Smooth muscle cell (in vitro differentiated cells): ENCODE measurements at regions not wholly inside any gene's neighbourhood (a gene's known extent, or its start where the extent isn't known, plus 50 kb on each side); places are given as distances from the start of the nearest gene placed in this dataset.

Experiments
- DNase-seq: peaks from one replicate; lab custom pipeline; 2025; ENCODE audit not compliant: unreplicated experiment; lab: John Stamatoyannopoulos, UW
- H2AFZ ChIP-seq: fragments of 200-600 bp; sonication (generic); 2 replicates; pipeline ENCODE4 v1.6.0; 2016; ENCODE audit warnings: antibody characterized with exemption, low read depth, mild to moderate bottlenecking
- H3F3A ChIP-seq: fragments of 200-600 bp; sonication (generic); 2 replicates; pipeline ENCODE4 v1.6.0; 2017; ENCODE audit warnings: antibody characterized with exemption, low read depth
- H3K27ac ChIP-seq: fragments of 200-600 bp; sonication (generic); 2 replicates; pipeline ENCODE4 v1.5.1; 2016; ENCODE audit warnings: low read depth, mild to moderate bottlenecking
- H3K27me3 ChIP-seq: fragments of 200-600 bp; sonication (generic); 2 replicates; pipeline ENCODE4 v1.6.1; 2016; ENCODE audit warnings: low read depth, mild to moderate bottlenecking
- H3K36me3 ChIP-seq: fragments of 200-600 bp; sonication (generic); 2 replicates; pipeline ENCODE4 v1.5.1; 2016; ENCODE audit warnings: low read depth
- H3K4me1 ChIP-seq: fragments of 200-600 bp; sonication (generic); 2 replicates; pipeline ENCODE4 v1.5.1; 2016; ENCODE audit warnings: low read depth
- H3K4me2 ChIP-seq: fragments of 200-600 bp; sonication (generic); 2 replicates; pipeline ENCODE4 v1.6.0; 2016; ENCODE audit warnings: mild to moderate bottlenecking
- H3K4me3 ChIP-seq: fragments of 200-600 bp; sonication (generic); 2 replicates; pipeline ENCODE4 v1.5.1; 2016; ENCODE audit warnings: mild to moderate bottlenecking
- H3K79me2 ChIP-seq: fragments of 200-600 bp; sonication (generic); 2 replicates; pipeline ENCODE4 v1.6.0; 2016; ENCODE audit warnings: low read depth, mild to moderate bottlenecking
- H3K9ac ChIP-seq: fragments of 200-600 bp; sonication (generic); 2 replicates; pipeline ENCODE4 v1.6.0; 2016; ENCODE audit warnings: low read depth
- H3K9me3 ChIP-seq: fragments of 200-600 bp; sonication (generic); replicated peaks from 2 replicates; pipeline ENCODE4 v1.5.1; 2016; ENCODE audit warnings: low read depth
- H4K20me1 ChIP-seq: fragments of 200-600 bp; sonication (generic); 2 replicates; pipeline ENCODE4 v1.6.0; 2016; ENCODE audit warnings: low read depth
- CTCF ChIP-seq: fragments of 200-600 bp; sonication (generic); IDR thresholded peaks from 2 replicates; pipeline ENCODE4 v1.5.1; 2017; ENCODE audit warnings: borderline replicate concordance, mild to moderate bottlenecking, antibody characterized with exemption; ENCODE audit not compliant: insufficient read depth, poor library complexity, severe bottlenecking
- WGBS: methylation state at CpG from one replicate; pipeline ENCODE4 v1.1.7; 2016; ENCODE audit warnings: low lambda C conversion rate; 5-methylcytosine and 5-hydroxymethylcytosine counted together

GRCh38 chr4:188934320-188934962 is 795.2 kb downstream of the TRIML1 start:
- Histone ChIP-seq H3K36me3 (peaks cover 5% of the 10 kb centered on the region), H3F3A (no peaks in the 10 kb centered on the region), H3K27ac (no peak overlapping the region), H3K4me3 (no peak overlapping the region), H3K27me3 (no peaks in the 10 kb centered on the region), H3K9me3 (peaks cover 7% of the 10 kb centered on the region), H4K20me1 (no peaks in the 10 kb centered on the region), H3K4me2 (no peak overlapping the region), H2AFZ (no peak overlapping the region), H3K4me1 (no peaks in the 10 kb centered on the region), H3K79me2 (no peaks in the 10 kb centered on the region), H3K9ac (no peak overlapping the region)
- no peak for DNase-seq
- no peak for TF ChIP-seq CTCF
- 74% methylated on average over 5 of the region's 5 CpGs for WGBS

DNA sequence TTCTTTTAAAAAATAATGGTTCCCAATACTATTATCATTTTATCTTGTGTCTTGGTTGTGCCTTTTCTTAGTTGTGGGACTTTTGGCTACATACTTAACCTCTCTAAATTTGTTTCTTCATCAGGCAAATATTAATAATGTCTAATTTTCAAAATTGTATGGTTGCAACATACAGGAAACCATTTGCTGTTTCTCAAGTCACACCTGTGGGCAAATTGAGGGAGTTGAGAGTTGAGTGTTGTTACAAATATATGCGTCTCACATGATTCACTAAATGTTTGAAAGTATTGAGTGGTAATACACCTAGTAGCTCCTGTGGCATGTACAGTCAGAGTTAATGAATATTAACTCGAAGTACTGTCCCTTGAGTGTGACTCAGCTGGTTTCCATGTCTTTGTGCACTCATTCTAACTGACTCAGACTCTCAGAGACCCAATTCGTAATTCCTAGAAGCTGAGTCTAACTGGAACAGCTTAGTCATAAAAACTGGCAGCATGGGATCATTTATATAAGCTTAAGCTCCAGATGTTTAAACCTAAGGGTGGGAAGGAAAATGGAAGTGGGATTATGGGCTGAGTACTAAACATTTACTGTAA is 802.4 kb downstream of the TRIML1 start:
- no peak overlapping the region for H2AFZ ChIP-seq
- no peak for TF ChIP-seq CTCF
- H3K4me1 ChIP-seq: no peaks in the 10 kb centered on the region
- H3K4me2 ChIP-seq: no peak overlapping the region
- peak overlapping the region; percentile 3 for H3K9ac ChIP-seq
- H3K9me3 ChIP-seq: no peaks in the 10 kb centered on the region
- no peaks in the 10 kb centered on the region for H3K36me3 ChIP-seq
- H3K79me2 ChIP-seq: no peaks in the 10 kb centered on the region
- H3K27me3 ChIP-seq: no peaks in the 10 kb centered on the region
- peak overlapping the region; percentile 95 for H3K27ac ChIP-seq
- 5% methylated on average over 3 of the region's 3 CpGs for WGBS
- no peaks in the 10 kb centered on the region for H4K20me1 ChIP-seq
- DNase-seq: no peak
- no peak overlapping the region for H3K4me3 ChIP-seq
- peaks cover 15% of the 10 kb centered on the region for H3F3A ChIP-seq

DNA sequence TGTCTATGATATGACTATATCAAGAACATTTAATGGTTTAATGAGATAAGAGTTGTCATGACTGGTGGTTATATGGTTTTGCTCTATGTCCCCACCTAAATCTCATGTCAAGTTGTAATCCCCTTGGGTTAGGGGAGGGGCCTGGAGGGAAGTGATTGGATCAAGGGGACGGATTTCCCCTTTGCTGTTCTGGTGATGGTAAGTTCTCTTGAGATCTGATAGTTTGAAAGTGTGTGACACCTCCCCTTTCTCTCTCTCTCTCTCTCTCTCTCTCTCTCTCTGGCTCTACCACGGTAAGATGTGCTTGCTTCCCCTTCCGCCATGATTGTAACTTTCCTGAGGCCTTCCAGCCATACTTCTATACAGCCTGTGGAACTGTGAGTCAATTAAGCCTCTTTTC is 803.4 kb downstream of the TRIML1 start:
- Histone ChIP-seq H3K27me3 (no peaks in the 10 kb centered on the region), H3K4me3 (no peak overlapping the region), H3K4me2 (peak overlapping the region; percentile 58), H3F3A (peaks cover 15% of the 10 kb centered on the region), H3K36me3 (no peaks in the 10 kb centered on the region), H2AFZ (peak overlapping the region; percentile 64), H3K9me3 (no peaks in the 10 kb centered on the region), H3K9ac (peak overlapping the region; percentile 46), H3K27ac (peak overlapping the region; percentile 95), H4K20me1 (no peaks in the 10 kb centered on the region), H3K4me1 (no peaks in the 10 kb centered on the region), H3K79me2 (no peaks in the 10 kb centered on the region)
- TF ChIP-seq CTCF: no peak
- 76% methylated on average over 3 of the region's 3 CpGs for WGBS
- no peak for DNase-seq

- no peaks in the 10 kb centered on the region for H3F3A ChIP-seq
- TF ChIP-seq CTCF: no peak
- no peaks in the 10 kb centered on the region for H3K36me3 ChIP-seq
- DNase-seq: no peak
- no peaks in the 10 kb centered on the region for H3K79me2 ChIP-seq
- no peak overlapping the region for H3K4me3 ChIP-seq
- H2AFZ ChIP-seq: no peak overlapping the region
- no peaks in the 10 kb centered on the region for H4K20me1 ChIP-seq
- 64% methylated on average over 4 of the region's 4 CpGs for WGBS
- no peak overlapping the region for H3K4me2 ChIP-seq
- no peaks in the 10 kb centered on the region for H3K9me3 ChIP-seq
- H3K4me1 ChIP-seq: no peaks in the 10 kb centered on the region
- no peak overlapping the region for H3K9ac ChIP-seq
- no peak overlapping the region for H3K27ac ChIP-seq
- no peaks in the 10 kb centered on the region for H3K27me3 ChIP-seq
Observed at GRCh38 chr4:188949596-188949995, 810.4 kb downstream of the TRIML1 start.
